ENCODE measurements at regions not wholly inside any gene's neighbourhood (a gene's known extent, or its start where the extent isn't known, plus 50 kb on each side); places are given as distances from the start of the nearest gene placed in this dataset.

- H3K4me3 ChIP-seq (ENCODE audit: low read depth, low read length), result no peak overlapping the region
- no peak for TF ChIP-seq CTCF (IDR thresholded peaks at IDR 0.05; ENCODE audit: insufficient read depth, low read depth, low read length, missing control alignments)
- DNase-seq (ENCODE audit: low read depth), result no peak
Observed at GRCh38 chr4:125719987-125720386, 405.2 kb downstream of the FAT4 start.

- DNase-seq (ENCODE audit: low read depth), result no peak
- no peak overlapping the region for H3K4me3 ChIP-seq (ENCODE audit: low read depth, low read length)
- no peak for TF ChIP-seq CTCF (IDR thresholded peaks at IDR 0.05; ENCODE audit: insufficient read depth, low read depth, low read length, missing control alignments)
Observed at GRCh38 chr4:125722009-125722408, 407.3 kb downstream of the FAT4 start.

GRCh38 chr4:125725957-125726525, 411.3 kb downstream of the FAT4 start:
- no peak for TF ChIP-seq CTCF (IDR thresholded peaks at IDR 0.05; ENCODE audit: insufficient read depth, low read depth, low read length, missing control alignments)
- no peak for DNase-seq (ENCODE audit: low read depth)
- no peak overlapping the region for H3K4me3 ChIP-seq (ENCODE audit: low read depth, low read length)

GRCh38 chr4:125727931-125728330, 413.2 kb downstream of the FAT4 start:
- no peak for TF ChIP-seq CTCF (IDR thresholded peaks at IDR 0.05; ENCODE audit: insufficient read depth, low read depth, low read length, missing control alignments)
- H3K4me3 ChIP-seq (ENCODE audit: low read depth, low read length), result no peak overlapping the region
- no peak for DNase-seq (ENCODE audit: low read depth)

GRCh38 chr4:125728568-125728967, 413.8 kb downstream of the FAT4 start:
- no peak overlapping the region for H3K4me3 ChIP-seq (ENCODE audit: low read depth, low read length)
- no peak for DNase-seq (ENCODE audit: low read depth)
- no peak for TF ChIP-seq CTCF (IDR thresholded peaks at IDR 0.05; ENCODE audit: insufficient read depth, low read depth, low read length, missing control alignments)

GRCh38 chr4:125729171-125729570, 414.4 kb downstream of the FAT4 start:
- no peak for DNase-seq (ENCODE audit: low read depth)
- H3K4me3 ChIP-seq (ENCODE audit: low read depth, low read length), result no peak overlapping the region
- TF ChIP-seq CTCF (IDR thresholded peaks at IDR 0.05; ENCODE audit: insufficient read depth, low read depth, low read length, missing control alignments), result no peak

GRCh38 chr4:125732632-125733031, 417.9 kb downstream of the FAT4 start:
- DNase-seq (ENCODE audit: low read depth), result no peak
- no peak overlapping the region for H3K4me3 ChIP-seq (ENCODE audit: low read depth, low read length)
- no peak for TF ChIP-seq CTCF (IDR thresholded peaks at IDR 0.05; ENCODE audit: insufficient read depth, low read depth, low read length, missing control alignments)

All from GM12865 (cell line).